GM19239 (cell line): ENCODE measurements at regions not wholly inside any gene's neighbourhood (a gene's known extent, or its start where the extent isn't known, plus 50 kb on each side); places are given as distances from the start of the nearest gene placed in this dataset.
"Not testable (repeated sequence)": the region's sequence is repeated elsewhere in the genome, so short reads cannot be mapped to it uniquely, and the experiment has no call there.

Experiments
- DNase-seq: peaks from one replicate; pipeline ENCODE4 v3.0.0; 2011; ENCODE audit warnings: low spot score; ENCODE audit not compliant: insufficient read length
- FAIRE-seq: peaks from 2 replicates; lab custom pipeline; 2011; peaks lifted over from hg19 to GRCh38; lab: Jason Lieb, UNC

- DNase-seq: no peak
- FAIRE-seq: no peak
Observed at GRCh38 chrX:26445288-26445687, 229.3 kb downstream of the MAGEB5 start.

GRCh38 chrX:26444417-26444816, 228.4 kb downstream of the MAGEB5 start:
- not testable (repeated sequence) for FAIRE-seq, DNase-seq

GRCh38 chrX:26442340-26442739, 226.4 kb downstream of the MAGEB5 start:
- DNase-seq: no peak
- FAIRE-seq: no peak

- DNase-seq (no peak), FAIRE-seq (no peak)
Observed at GRCh38 chrX:26414534-26414933, 198.6 kb downstream of the MAGEB5 start.

- FAIRE-seq: no peak
- no peak for DNase-seq
Observed at GRCh38 chrX:26411045-26411444, 195.1 kb downstream of the MAGEB5 start.

GRCh38 chrX:26409636-26410035, 193.7 kb downstream of the MAGEB5 start:
- no peak for DNase-seq
- no peak for FAIRE-seq

GRCh38 chrX:26387906-26388305, 171.9 kb downstream of the MAGEB5 start:
- no peak for FAIRE-seq

GRCh38 chrX:26376037-26376708, 160.2 kb downstream of the MAGEB5 start:
- DNase-seq (no peak), FAIRE-seq (no peak)

More at GRCh38 chrX:26387906-26388305, 171.9 kb downstream of the MAGEB5 start:
- no peak for DNase-seq

- DNase-seq: no peak
- FAIRE-seq: no peak
Observed at GRCh38 chrX:26375346-26375745, 159.4 kb downstream of the MAGEB5 start.

- no peak for FAIRE-seq
Observed at GRCh38 chrX:26373829-26374228, 157.9 kb downstream of the MAGEB5 start.

GRCh38 chrX:26352891-26353430, 137.0 kb downstream of the MAGEB5 start:
- FAIRE-seq (no peak), DNase-seq (no peak)

More at GRCh38 chrX:26373829-26374228, 157.9 kb downstream of the MAGEB5 start:
- DNase-seq: no peak

GRCh38 chrX:26347171-26347570, 131.2 kb downstream of the MAGEB5 start:
- FAIRE-seq (no peak), DNase-seq (no peak)

GRCh38 chrX:26334232-26334631, 118.3 kb downstream of the MAGEB5 start:
- FAIRE-seq: no peak
- DNase-seq: no peak

GRCh38 chrX:26328608-26329319, 112.8 kb downstream of the MAGEB5 start:
- no peak for DNase-seq
- no peak for FAIRE-seq

GRCh38 chrX:26309262-26309661, 93.3 kb downstream of the MAGEB5 start:
- FAIRE-seq (no peak), DNase-seq (no peak)

GRCh38 chrX:26295425-26295824, 79.5 kb downstream of the MAGEB5 start:
- no peak for DNase-seq
- FAIRE-seq: no peak

- FAIRE-seq (no peak), DNase-seq (no peak)
Observed at GRCh38 chrX:26286836-26287235, 70.9 kb downstream of the MAGEB5 start.
